B cell (primary cell): ENCODE measurements at regions not wholly inside any gene's neighbourhood (a gene's known extent, or its start where the extent isn't known, plus 50 kb on each side); places are given as distances from the start of the nearest gene placed in this dataset.

Source experiments
- CTCF ChIP-seq: fragments of 200-600 bp; IDR thresholded peaks from one replicate; pipeline ENCODE4 v1.8.0; 2022; ENCODE audit warnings: antibody characterized with exemption, mild to moderate bottlenecking
- EZH2 ChIP-seq: IDR thresholded peaks from 2 replicates; pipeline ENCODE4 v1.6.1; 2012; ENCODE audit warnings: borderline replicate concordance, low read depth, mild to moderate bottlenecking, moderate library complexity, low read length; ENCODE audit not compliant: insufficient read depth, poor library complexity, severe bottlenecking

- TF ChIP-seq CTCF = no peak
- no peak for TF ChIP-seq EZH2
Measured at GRCh38 chr1:193542690-193543089, 356.3 kb upstream of the B3GALT2 start.
